ENCODE measurements at regions not wholly inside any gene's neighbourhood (a gene's known extent, or its start where the extent isn't known, plus 50 kb on each side); places are given as distances from the start of the nearest gene placed in this dataset.

DNA sequence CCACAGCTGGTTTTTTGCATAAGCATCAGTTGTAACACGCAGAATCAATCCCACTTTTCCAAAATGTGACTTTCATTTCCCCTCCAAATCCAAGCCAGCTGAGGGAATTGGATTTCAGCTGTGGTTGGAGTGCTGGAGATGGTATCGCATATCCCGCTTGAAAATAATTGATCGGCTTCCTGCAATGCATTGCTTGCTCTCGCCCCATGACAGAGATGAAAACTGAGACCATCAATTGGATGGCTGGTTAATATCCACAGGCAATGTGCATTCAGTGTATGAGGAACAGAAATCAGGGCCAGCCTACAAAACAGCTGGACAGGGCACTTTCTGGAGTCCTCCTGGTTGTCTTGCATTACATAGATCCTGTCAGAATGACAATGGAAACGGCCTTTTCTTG is 135.3 kb downstream of the MAIP1 start:
- 98% methylated on average over 4 of the region's 6 CpGs for WGBS (ENCODE audit: insufficient coverage)
- Mint-ChIP-seq H3K27ac (no peak overlapping the region), H3K4me3 (no peak overlapping the region), H3K27me3 (peaks cover 11% of the 10 kb centered on the region), H3K4me1 (no peaks in the 10 kb centered on the region), H3K9me3 (ENCODE audit: insufficient read depth) (no peaks in the 10 kb centered on the region)
- Histone ChIP-seq H3K9me3 (ENCODE audit: control extremely low read depth in 1 of 3, control insufficient read depth in 2 of 3, insufficient read depth in 1 of 3, low read length in 2 of 3) (no peaks in the 10 kb centered on the region), H4K20me1 (ENCODE audit: control insufficient read depth, insufficient read depth, low read length, poor library complexity, severe bottlenecking) (no peaks in the 10 kb centered on the region), H3K27me3 (replicated peaks in 1 of 4; ENCODE audit: control extremely low read depth in 1 of 4, control insufficient read depth in 3 of 4, insufficient read depth in 4 of 4, low read length in 3 of 4) (no peaks in the 10 kb centered on the region), H3K4me2 (replicated peaks; ENCODE audit: low read depth, low read length, poor library complexity, severe bottlenecking) (no peak overlapping the region), H3K36me3 (replicated peaks in 1 of 2; ENCODE audit: control extremely low read depth in 1 of 2, control insufficient read depth in 1 of 2, extremely low read depth in 1 of 2, insufficient read depth in 2 of 2, low read length in 1 of 2) (no peaks in the 10 kb centered on the region), H3K27ac (ENCODE audit: low read length in 2 of 2) (no peak overlapping the region), H3K9ac (ENCODE audit: low read length) (no peak overlapping the region), H3K4me1 (ENCODE audit: control insufficient read depth in 2 of 2, insufficient read depth in 2 of 2, low read length in 2 of 2) (no peaks in the 10 kb centered on the region), H3K4me3 (ENCODE audit: control extremely low read depth in 1 of 5, extremely low read depth in 1 of 5, insufficient read depth in 1 of 5, low read depth in 2 of 5, low read length in 4 of 5) (no peak overlapping the region), H3K79me2 (ENCODE audit: control insufficient read depth, insufficient read depth, low read length) (no peaks in the 10 kb centered on the region), H2AFZ (ENCODE audit: insufficient read depth, low read depth, low read length, poor library complexity, severe bottlenecking) (no peak overlapping the region)
- DNase-seq (no peak), ATAC-seq (ENCODE audit: low read depth) (no peak)
- intact Hi-C loops (cut with micrococcal nuclease), result no loop called here
- no peak for TF ChIP-seq EZH2 (IDR thresholded peaks at IDR 0.05; ENCODE audit: borderline replicate concordance, insufficient read depth, low read depth, low read length, poor library complexity, severe bottlenecking)
- TF ChIP-seq CTCF (IDR thresholded peaks at IDR 0.05), result no peak
- POLR2A ChIA-PET, result no interaction called here
- CTCF ChIA-PET, result no interaction called here

DNA sequence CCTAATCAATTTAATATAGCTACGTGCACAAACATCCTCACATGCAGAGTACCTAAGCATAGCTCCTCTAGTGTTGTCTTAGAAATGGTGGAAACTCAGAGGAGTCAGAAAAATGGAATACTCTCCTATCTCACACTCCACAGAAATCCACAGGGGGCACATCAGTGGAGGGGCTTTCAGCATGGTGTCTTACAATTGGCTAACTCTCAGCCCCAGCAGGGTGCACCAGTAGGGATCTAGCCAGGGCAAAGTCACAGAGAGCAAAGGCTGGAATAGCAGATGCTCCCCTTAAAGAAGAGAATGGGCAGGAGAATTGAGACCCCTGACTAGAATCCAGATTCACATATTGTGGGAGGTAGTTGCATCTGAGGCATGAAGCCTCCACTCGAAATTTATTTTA is 135.7 kb downstream of the MAIP1 start:
- CTCF ChIA-PET, result no interaction called here
- H3K9me3 Mint-ChIP-seq (ENCODE audit: insufficient read depth), result no peaks in the 10 kb centered on the region
- POLR2A ChIA-PET, result no interaction called here

More for the DNA sequence above, 135.7 kb downstream of the MAIP1 start:
- H3K9ac ChIP-seq (ENCODE audit: low read length), result no peak overlapping the region
- H3K9me3 ChIP-seq (ENCODE audit: control extremely low read depth in 1 of 3, control insufficient read depth in 2 of 3, insufficient read depth in 1 of 3, low read length in 2 of 3), result no peaks in the 10 kb centered on the region
- H3K4me1 Mint-ChIP-seq, result no peaks in the 10 kb centered on the region
- peaks cover 11% of the 10 kb centered on the region for H3K27me3 Mint-ChIP-seq
- no peaks in the 10 kb centered on the region for H3K27me3 ChIP-seq (replicated peaks in 1 of 4; ENCODE audit: control extremely low read depth in 1 of 4, control insufficient read depth in 3 of 4, insufficient read depth in 4 of 4, low read length in 3 of 4)
- H3K27ac ChIP-seq (ENCODE audit: low read length in 2 of 2), result no peak overlapping the region
- no peak overlapping the region for H2AFZ ChIP-seq (ENCODE audit: insufficient read depth, low read depth, low read length, poor library complexity, severe bottlenecking)
- intact Hi-C loops (cut with micrococcal nuclease), result no loop called here
- H3K4me2 ChIP-seq (replicated peaks; ENCODE audit: low read depth, low read length, poor library complexity, severe bottlenecking), result no peak overlapping the region
- H4K20me1 ChIP-seq (ENCODE audit: control insufficient read depth, insufficient read depth, low read length, poor library complexity, severe bottlenecking), result no peaks in the 10 kb centered on the region
- no peaks in the 10 kb centered on the region for H3K36me3 ChIP-seq (replicated peaks in 1 of 2; ENCODE audit: control extremely low read depth in 1 of 2, control insufficient read depth in 1 of 2, extremely low read depth in 1 of 2, insufficient read depth in 2 of 2, low read length in 1 of 2)
- no CpG with 5 or more reads among the region's 2 CpGs for WGBS (ENCODE audit: insufficient coverage)
- TF ChIP-seq CTCF (IDR thresholded peaks at IDR 0.05), result no peak
- no peak for TF ChIP-seq EZH2 (IDR thresholded peaks at IDR 0.05; ENCODE audit: borderline replicate concordance, insufficient read depth, low read depth, low read length, poor library complexity, severe bottlenecking)
- H3K27ac Mint-ChIP-seq, result no peak overlapping the region
- no peaks in the 10 kb centered on the region for H3K79me2 ChIP-seq (ENCODE audit: control insufficient read depth, insufficient read depth, low read length)
- ATAC-seq (ENCODE audit: low read depth), result no peak
- H3K4me3 ChIP-seq (ENCODE audit: control extremely low read depth in 1 of 5, extremely low read depth in 1 of 5, insufficient read depth in 1 of 5, low read depth in 2 of 5, low read length in 4 of 5), result no peak overlapping the region
- H3K4me3 Mint-ChIP-seq, result no peak overlapping the region
- DNase-seq, result no peak
- no peaks in the 10 kb centered on the region for H3K4me1 ChIP-seq (ENCODE audit: control insufficient read depth in 2 of 2, insufficient read depth in 2 of 2, low read length in 2 of 2)

All from B cell (primary cell).